HG02970 (cell line): ENCODE measurements at regions not wholly inside any gene's neighbourhood (a gene's known extent, or its start where the extent isn't known, plus 50 kb on each side); places are given as distances from the start of the nearest gene placed in this dataset.
"Not testable (repeated sequence)": the region's sequence is repeated elsewhere in the genome, so short reads cannot be mapped to it uniquely, and the experiment has no call there.

Experiments used
- ATAC-seq: cut with Tn5 transposase; IDR thresholded peaks from one replicate; pipeline ENCODE4 v1.9.1; 2021; ENCODE audit warnings: mild to moderate bottlenecking, moderate library complexity, moderate number of reproducible peaks; ENCODE audit not compliant: unreplicated experiment, low FRiP score

GRCh38 chr7:86375602-86376001 is 268.1 kb upstream of the GRM3 start:
- ATAC-seq: not testable (repeated sequence)

- ATAC-seq: no peak
These were observed 271.4 kb upstream of the GRM3 start for GRCh38 chr7:86372262-86372661.

GRCh38 chr7:86366946-86367345 is 276.8 kb upstream of the GRM3 start:
- no peak for ATAC-seq

GRCh38 chr7:86340407-86340806 is 303.3 kb upstream of the GRM3 start:
- not testable (repeated sequence) for ATAC-seq

- ATAC-seq: no peak
These were observed 304.7 kb upstream of the GRM3 start for GRCh38 chr7:86339051-86339450.

GRCh38 chr7:86328801-86329433 is 314.8 kb upstream of the GRM3 start:
- ATAC-seq: no peak

- no peak for ATAC-seq
These were observed 316.9 kb upstream of the GRM3 start for GRCh38 chr7:86326847-86327246.

GRCh38 chr7:86320889-86321288 is 322.8 kb upstream of the GRM3 start:
- ATAC-seq: no peak

- no peak for ATAC-seq
These were observed 323.4 kb upstream of the GRM3 start for GRCh38 chr7:86320341-86320740.

GRCh38 chr7:86313842-86314241 is 329.9 kb upstream of the GRM3 start:
- no peak for ATAC-seq

- ATAC-seq: no peak
These were observed 342.4 kb upstream of the GRM3 start for GRCh38 chr7:86301301-86301700.

- no peak for ATAC-seq
These were observed 348.2 kb upstream of the GRM3 start for GRCh38 chr7:86295526-86295925.

- ATAC-seq: no peak
These were observed 361.6 kb upstream of the GRM3 start for GRCh38 chr7:86282014-86282682.

- no peak for ATAC-seq
These were observed 363.6 kb upstream of the GRM3 start for GRCh38 chr7:86280150-86280549.

- no peak for ATAC-seq
These were observed 380.9 kb upstream of the GRM3 start for GRCh38 chr7:86262781-86263180.

GRCh38 chr7:86257894-86258293 is 385.8 kb upstream of the GRM3 start:
- no peak for ATAC-seq

GRCh38 chr7:86252406-86252805 is 391.3 kb upstream of the GRM3 start:
- no peak for ATAC-seq

GRCh38 chr7:86248977-86249376 is 394.7 kb upstream of the GRM3 start:
- no peak for ATAC-seq

- ATAC-seq: no peak
These were observed 400.5 kb upstream of the GRM3 start for GRCh38 chr7:86243171-86243570.

GRCh38 chr7:86226191-86226590 is 417.5 kb upstream of the GRM3 start:
- no peak for ATAC-seq

GRCh38 chr7:86222806-86223205 is 420.9 kb upstream of the GRM3 start:
- ATAC-seq: no peak

GRCh38 chr7:86214734-86215133 is 429.0 kb upstream of the GRM3 start:
- ATAC-seq: no peak
